ENCODE measurements at regions not wholly inside any gene's neighbourhood (a gene's known extent, or its start where the extent isn't known, plus 50 kb on each side); places are given as distances from the start of the nearest gene placed in this dataset.

DNA sequence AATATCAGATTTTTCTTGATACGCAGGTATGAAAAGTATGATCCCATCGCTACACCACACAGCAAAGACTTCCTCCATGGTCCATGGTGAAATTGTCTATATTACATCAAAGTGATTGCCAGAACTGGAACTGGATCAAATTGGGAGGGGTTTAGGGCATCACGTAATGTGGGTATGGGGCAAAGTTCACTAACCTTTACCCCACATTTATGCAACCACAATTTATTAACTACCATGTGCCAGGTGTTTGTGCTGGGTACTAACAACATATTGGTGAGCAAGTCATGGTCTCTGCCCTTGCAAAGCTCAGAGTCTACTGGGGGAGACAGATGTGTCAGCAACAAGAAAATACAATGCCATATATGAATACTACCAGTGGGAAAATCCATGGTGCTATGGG is 258.9 kb downstream of the SUDS3 start:
- TF ChIP-seq MXI1 (conservative IDR thresholded peaks at IDR 0.05; ENCODE audit: poor library complexity, severe bottlenecking) (no peak), POLR2AphosphoS5 (IDR thresholded peaks at IDR 0.05) (no peak), EP300 (conservative IDR thresholded peaks at IDR 0.05; ENCODE audit: poor library complexity, severe bottlenecking) (no peak), TAF1 (IDR thresholded peaks at IDR 0.05; ENCODE audit: low read depth) (no peak), SMC3 (conservative IDR thresholded peaks at IDR 0.05; ENCODE audit: poor library complexity) (no peak)
- TF ChIP-seq, protein P1, sequence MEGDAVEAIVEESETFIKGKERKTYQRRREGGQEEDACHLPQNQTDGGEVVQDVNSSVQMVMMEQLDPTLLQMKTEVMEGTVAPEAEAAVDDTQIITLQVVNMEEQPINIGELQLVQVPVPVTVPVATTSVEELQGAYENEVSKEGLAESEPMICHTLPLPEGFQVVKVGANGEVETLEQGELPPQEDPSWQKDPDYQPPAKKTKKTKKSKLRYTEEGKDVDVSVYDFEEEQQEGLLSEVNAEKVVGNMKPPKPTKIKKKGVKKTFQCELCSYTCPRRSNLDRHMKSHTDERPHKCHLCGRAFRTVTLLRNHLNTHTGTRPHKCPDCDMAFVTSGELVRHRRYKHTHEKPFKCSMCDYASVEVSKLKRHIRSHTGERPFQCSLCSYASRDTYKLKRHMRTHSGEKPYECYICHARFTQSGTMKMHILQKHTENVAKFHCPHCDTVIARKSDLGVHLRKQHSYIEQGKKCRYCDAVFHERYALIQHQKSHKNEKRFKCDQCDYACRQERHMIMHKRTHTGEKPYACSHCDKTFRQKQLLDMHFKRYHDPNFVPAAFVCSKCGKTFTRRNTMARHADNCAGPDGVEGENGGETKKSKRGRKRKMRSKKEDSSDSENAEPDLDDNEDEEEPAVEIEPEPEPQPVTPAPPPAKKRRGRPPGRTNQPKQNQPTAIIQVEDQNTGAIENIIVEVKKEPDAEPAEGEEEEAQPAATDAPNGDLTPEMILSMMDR (IDR thresholded peaks at IDR 0.05; ENCODE audit: poor library complexity, severe bottlenecking): no peak
- TF ChIP-seq, protein P2, sequence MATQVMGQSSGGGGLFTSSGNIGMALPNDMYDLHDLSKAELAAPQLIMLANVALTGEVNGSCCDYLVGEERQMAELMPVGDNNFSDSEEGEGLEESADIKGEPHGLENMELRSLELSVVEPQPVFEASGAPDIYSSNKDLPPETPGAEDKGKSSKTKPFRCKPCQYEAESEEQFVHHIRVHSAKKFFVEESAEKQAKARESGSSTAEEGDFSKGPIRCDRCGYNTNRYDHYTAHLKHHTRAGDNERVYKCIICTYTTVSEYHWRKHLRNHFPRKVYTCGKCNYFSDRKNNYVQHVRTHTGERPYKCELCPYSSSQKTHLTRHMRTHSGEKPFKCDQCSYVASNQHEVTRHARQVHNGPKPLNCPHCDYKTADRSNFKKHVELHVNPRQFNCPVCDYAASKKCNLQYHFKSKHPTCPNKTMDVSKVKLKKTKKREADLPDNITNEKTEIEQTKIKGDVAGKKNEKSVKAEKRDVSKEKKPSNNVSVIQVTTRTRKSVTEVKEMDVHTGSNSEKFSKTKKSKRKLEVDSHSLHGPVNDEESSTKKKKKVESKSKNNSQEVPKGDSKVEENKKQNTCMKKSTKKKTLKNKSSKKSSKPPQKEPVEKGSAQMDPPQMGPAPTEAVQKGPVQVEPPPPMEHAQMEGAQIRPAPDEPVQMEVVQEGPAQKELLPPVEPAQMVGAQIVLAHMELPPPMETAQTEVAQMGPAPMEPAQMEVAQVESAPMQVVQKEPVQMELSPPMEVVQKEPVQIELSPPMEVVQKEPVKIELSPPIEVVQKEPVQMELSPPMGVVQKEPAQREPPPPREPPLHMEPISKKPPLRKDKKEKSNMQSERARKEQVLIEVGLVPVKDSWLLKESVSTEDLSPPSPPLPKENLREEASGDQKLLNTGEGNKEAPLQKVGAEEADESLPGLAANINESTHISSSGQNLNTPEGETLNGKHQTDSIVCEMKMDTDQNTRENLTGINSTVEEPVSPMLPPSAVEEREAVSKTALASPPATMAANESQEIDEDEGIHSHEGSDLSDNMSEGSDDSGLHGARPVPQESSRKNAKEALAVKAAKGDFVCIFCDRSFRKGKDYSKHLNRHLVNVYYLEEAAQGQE (IDR thresholded peaks at IDR 0.05; ENCODE audit: borderline replicate concordance): no peak
